ENCODE measurements at regions not wholly inside any gene's neighbourhood (a gene's known extent, or its start where the extent isn't known, plus 50 kb on each side); places are given as distances from the start of the nearest gene placed in this dataset.

GRCh38 chr14:78073028-78073427, 97.1 kb upstream of the NRXN3 start:
- no peak for DNase-seq
- Histone ChIP-seq H3K9me3 (ENCODE audit: low read depth) (no peaks in the 10 kb centered on the region), H3K4me3 (no peak overlapping the region), H3K9ac (no peak overlapping the region), H3K4me1 (ENCODE audit: insufficient read depth) (no peaks in the 10 kb centered on the region), H3K9me2 (ENCODE audit: insufficient read depth) (no peaks in the 10 kb centered on the region), H3K27ac (no peak overlapping the region), H3K27me3 (replicated peaks; ENCODE audit: insufficient read depth) (no peaks in the 10 kb centered on the region), H2AFZ (no peak overlapping the region), H3K4me2 (ENCODE audit: unreplicated experiment) (no peak overlapping the region), H3K36me3 (ENCODE audit: low read depth) (no peaks in the 10 kb centered on the region), H3F3A (ENCODE audit: insufficient read depth) (no peaks in the 10 kb centered on the region), H4K20me1 (ENCODE audit: insufficient read depth) (no peaks in the 10 kb centered on the region), H3K79me2 (ENCODE audit: insufficient read depth) (no peaks in the 10 kb centered on the region)
- TF ChIP-seq EZH2phosphoT487 (IDR thresholded peaks at IDR 0.05; ENCODE audit: insufficient read depth, low read depth) (no peak), EZH2 (IDR thresholded peaks at IDR 0.05; ENCODE audit: insufficient read depth, poor library complexity, severe bottlenecking) (no peak)
- in situ Hi-C loops (cut with MboI) = no loop called here
- whole genome bisulfite sequencing, 2 experiments (ENCODE audit: low coverage in 1 of 2, low lambda C conversion rate in 2 of 2, missing lambda C conversion rate in 2 of 2) = 22 to 27% methylated on average over 5 of the region's 5 CpGs

GRCh38 chr14:78074561-78074960, 95.6 kb upstream of the NRXN3 start:
- Histone ChIP-seq H3K4me2 (ENCODE audit: unreplicated experiment) (no peak overlapping the region), H3K9ac (no peak overlapping the region), H3K27me3 (replicated peaks; ENCODE audit: insufficient read depth) (no peaks in the 10 kb centered on the region), H3K9me3 (ENCODE audit: low read depth) (no peaks in the 10 kb centered on the region), H3K9me2 (ENCODE audit: insufficient read depth) (no peaks in the 10 kb centered on the region), H3F3A (ENCODE audit: insufficient read depth) (no peaks in the 10 kb centered on the region), H2AFZ (no peak overlapping the region), H4K20me1 (ENCODE audit: insufficient read depth) (no peaks in the 10 kb centered on the region), H3K4me3 (no peak overlapping the region), H3K36me3 (ENCODE audit: low read depth) (no peaks in the 10 kb centered on the region), H3K4me1 (ENCODE audit: insufficient read depth) (no peaks in the 10 kb centered on the region), H3K79me2 (ENCODE audit: insufficient read depth) (no peaks in the 10 kb centered on the region), H3K27ac (no peak overlapping the region)
- TF ChIP-seq EZH2phosphoT487 (IDR thresholded peaks at IDR 0.05; ENCODE audit: insufficient read depth, low read depth) (no peak), EZH2 (IDR thresholded peaks at IDR 0.05; ENCODE audit: insufficient read depth, poor library complexity, severe bottlenecking) (no peak)
- DNase-seq = no peak
- in situ Hi-C loops (cut with MboI) = no loop called here
- WGBS, 2 experiments (ENCODE audit: low coverage in 1 of 2, low lambda C conversion rate in 2 of 2, missing lambda C conversion rate in 2 of 2) = 16 to 19% methylated on average over 5 of the region's 5 CpGs

GRCh38 chr14:78075033-78075432, 95.1 kb upstream of the NRXN3 start:
- Histone ChIP-seq H3K4me1 (ENCODE audit: insufficient read depth) (no peaks in the 10 kb centered on the region), H3F3A (ENCODE audit: insufficient read depth) (no peaks in the 10 kb centered on the region), H3K4me2 (ENCODE audit: unreplicated experiment) (no peak overlapping the region), H3K27ac (no peak overlapping the region), H3K27me3 (replicated peaks; ENCODE audit: insufficient read depth) (no peaks in the 10 kb centered on the region), H2AFZ (no peak overlapping the region), H3K4me3 (no peak overlapping the region), H4K20me1 (ENCODE audit: insufficient read depth) (no peaks in the 10 kb centered on the region), H3K9me2 (ENCODE audit: insufficient read depth) (no peaks in the 10 kb centered on the region), H3K9ac (no peak overlapping the region), H3K9me3 (ENCODE audit: low read depth) (no peaks in the 10 kb centered on the region), H3K36me3 (ENCODE audit: low read depth) (no peaks in the 10 kb centered on the region), H3K79me2 (ENCODE audit: insufficient read depth) (no peaks in the 10 kb centered on the region)
- no peak for DNase-seq
- 15 to 20% methylated on average over 4 of the region's 4 CpGs for WGBS, 2 experiments (ENCODE audit: low coverage in 1 of 2, low lambda C conversion rate in 2 of 2, missing lambda C conversion rate in 2 of 2)
- in situ Hi-C loops (cut with MboI) = no loop called here
- TF ChIP-seq EZH2 (IDR thresholded peaks at IDR 0.05; ENCODE audit: insufficient read depth, poor library complexity, severe bottlenecking) (no peak), EZH2phosphoT487 (IDR thresholded peaks at IDR 0.05; ENCODE audit: insufficient read depth, low read depth) (no peak)

- H3K9me3 ChIP-seq (ENCODE audit: low read depth) = no peaks in the 10 kb centered on the region
- H4K20me1 ChIP-seq (ENCODE audit: insufficient read depth) = no peaks in the 10 kb centered on the region
- H3K9me2 ChIP-seq (ENCODE audit: insufficient read depth) = no peaks in the 10 kb centered on the region
- TF ChIP-seq EZH2phosphoT487 (IDR thresholded peaks at IDR 0.05; ENCODE audit: insufficient read depth, low read depth) (no peak), EZH2 (IDR thresholded peaks at IDR 0.05; ENCODE audit: insufficient read depth, poor library complexity, severe bottlenecking) (no peak)
- H3K36me3 ChIP-seq (ENCODE audit: low read depth) = no peaks in the 10 kb centered on the region
- H3K79me2 ChIP-seq (ENCODE audit: insufficient read depth) = no peaks in the 10 kb centered on the region
- WGBS, 2 experiments (ENCODE audit: low coverage in 1 of 2, low lambda C conversion rate in 2 of 2, missing lambda C conversion rate in 2 of 2) = 30 to 35% methylated on average over 9 of the region's 9 CpGs
- no peaks in the 10 kb centered on the region for H3F3A ChIP-seq (ENCODE audit: insufficient read depth)
- H3K27me3 ChIP-seq (replicated peaks; ENCODE audit: insufficient read depth) = no peaks in the 10 kb centered on the region
- in situ Hi-C loops (cut with MboI) = no loop called here
- no peaks in the 10 kb centered on the region for H3K4me1 ChIP-seq (ENCODE audit: insufficient read depth)
- H3K27ac ChIP-seq = no peak overlapping the region
- no peak overlapping the region for H3K4me2 ChIP-seq (ENCODE audit: unreplicated experiment)
- no peak for DNase-seq
- H3K9ac ChIP-seq = no peak overlapping the region
- no peak overlapping the region for H2AFZ ChIP-seq
- H3K4me3 ChIP-seq = no peak overlapping the region
Measured at GRCh38 chr14:78075555-78076277, 94.5 kb upstream of the NRXN3 start.
